ENCODE measurements at regions not wholly inside any gene's neighbourhood (a gene's known extent, or its start where the extent isn't known, plus 50 kb on each side); places are given as distances from the start of the nearest gene placed in this dataset.
"Not testable (repeated sequence)": the region's sequence is repeated elsewhere in the genome, so short reads cannot be mapped to it uniquely, and the experiment has no call there.

GRCh38 chr1:90262286-90262685, 267.4 kb downstream of the ZNF326 start:
- TF ChIP-seq CTCF (IDR thresholded peaks at IDR 0.05; ENCODE audit: insufficient read depth, low read depth, low read length, missing control alignments), result no peak

DNA sequence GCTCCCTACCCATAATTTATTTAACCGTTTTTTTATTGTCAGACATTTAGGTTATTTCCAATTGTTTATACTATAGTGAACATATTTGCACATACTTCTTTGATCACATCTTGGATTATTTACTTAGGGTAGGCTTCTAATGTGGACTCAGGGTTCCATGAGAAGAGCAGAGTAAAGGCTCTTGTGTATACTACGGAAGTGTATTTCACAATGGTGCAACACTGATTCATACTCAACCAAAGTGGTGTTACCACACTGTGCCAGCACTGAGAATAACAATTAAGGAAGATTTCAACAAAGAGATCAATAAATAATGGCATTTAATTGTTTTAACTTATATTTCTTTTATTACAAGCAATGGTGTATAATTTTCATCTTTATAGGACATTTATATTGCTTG, 251.2 kb downstream of the ZNF326 start:
- TF ChIP-seq CTCF (IDR thresholded peaks at IDR 0.05; ENCODE audit: insufficient read depth, low read depth, low read length, missing control alignments), result no peak
- peak; percentile 21 for DNase-seq (ENCODE audit: low read depth)

More at GRCh38 chr1:90262286-90262685, 267.4 kb downstream of the ZNF326 start:
- DNase-seq (ENCODE audit: low read depth), result no peak
- no peak overlapping the region for H3K4me3 ChIP-seq (ENCODE audit: low read length)

GRCh38 chr1:90236493-90236892, 241.6 kb downstream of the ZNF326 start:
- no peak for TF ChIP-seq CTCF (IDR thresholded peaks at IDR 0.05; ENCODE audit: insufficient read depth, low read depth, low read length, missing control alignments)

More for the DNA sequence above, 251.2 kb downstream of the ZNF326 start:
- H3K4me3 ChIP-seq (ENCODE audit: low read length), result no peak overlapping the region

GRCh38 chr1:90223401-90223800, 228.5 kb downstream of the ZNF326 start:
- no peak for TF ChIP-seq CTCF (IDR thresholded peaks at IDR 0.05; ENCODE audit: insufficient read depth, low read depth, low read length, missing control alignments)
- no peak for DNase-seq (ENCODE audit: low read depth)
- H3K4me3 ChIP-seq (ENCODE audit: low read length), result no peak overlapping the region

More at GRCh38 chr1:90236493-90236892, 241.6 kb downstream of the ZNF326 start:
- no peak for DNase-seq (ENCODE audit: low read depth)
- H3K4me3 ChIP-seq (ENCODE audit: low read length), result no peak overlapping the region

- DNase-seq (ENCODE audit: low read depth), result no peak
- H3K4me3 ChIP-seq (ENCODE audit: low read length), result no peak overlapping the region
- TF ChIP-seq CTCF (IDR thresholded peaks at IDR 0.05; ENCODE audit: insufficient read depth, low read depth, low read length, missing control alignments), result no peak
These were observed 226.2 kb downstream of the ZNF326 start for GRCh38 chr1:90220941-90221693.

GRCh38 chr1:90220496-90220895, 225.6 kb downstream of the ZNF326 start:
- no peak for TF ChIP-seq CTCF (IDR thresholded peaks at IDR 0.05; ENCODE audit: insufficient read depth, low read depth, low read length, missing control alignments)
- H3K4me3 ChIP-seq (ENCODE audit: low read length), result no peak overlapping the region
- DNase-seq (ENCODE audit: low read depth), result no peak

GRCh38 chr1:90219166-90219871, 224.4 kb downstream of the ZNF326 start:
- H3K4me3 ChIP-seq (ENCODE audit: low read length); DNase-seq (ENCODE audit: low read depth): not testable (repeated sequence)

Data from epithelial cell of esophagus (primary cell).